GM21367 (cell line): ENCODE measurements at regions not wholly inside any gene's neighbourhood (a gene's known extent, or its start where the extent isn't known, plus 50 kb on each side); places are given as distances from the start of the nearest gene placed in this dataset.

Source experiments
- ATAC-seq: cut with Tn5 transposase; IDR thresholded peaks from one replicate; pipeline ENCODE4 v1.9.1; 2021; ENCODE audit not compliant: unreplicated experiment

- no peak for ATAC-seq
These were observed 267.3 kb downstream of the MAP2K4 start for GRCh38 chr17:12287953-12288352.

- no peak for ATAC-seq
These were observed 269.5 kb downstream of the MAP2K4 start for GRCh38 chr17:12290207-12290606.

- no peak for ATAC-seq
These were observed 275.5 kb downstream of the MAP2K4 start for GRCh38 chr17:12296209-12296625.

- ATAC-seq = no peak
These were observed 280.9 kb downstream of the MAP2K4 start for GRCh38 chr17:12301551-12301950.

GRCh38 chr17:12302711-12303110, 282.0 kb downstream of the MAP2K4 start:
- ATAC-seq = no peak

GRCh38 chr17:12310811-12311210, 290.1 kb downstream of the MAP2K4 start:
- no peak for ATAC-seq

GRCh38 chr17:12312692-12313091, 292.0 kb downstream of the MAP2K4 start:
- ATAC-seq = no peak

- ATAC-seq = no peak
These were observed 293.1 kb downstream of the MAP2K4 start for GRCh38 chr17:12313786-12314185.

GRCh38 chr17:12316021-12316420, 295.3 kb downstream of the MAP2K4 start:
- no peak for ATAC-seq

- ATAC-seq = no peak
These were observed 298.0 kb downstream of the MAP2K4 start for GRCh38 chr17:12318571-12319266.

- no peak for ATAC-seq
These were observed 299.6 kb downstream of the MAP2K4 start for GRCh38 chr17:12320286-12320685.

GRCh38 chr17:12328204-12328603, 307.5 kb downstream of the MAP2K4 start:
- ATAC-seq = no peak

- no peak for ATAC-seq
These were observed 309.8 kb downstream of the MAP2K4 start for GRCh38 chr17:12330456-12330855.

- no peak for ATAC-seq
These were observed 320.7 kb downstream of the MAP2K4 start for GRCh38 chr17:12341328-12341727.

- no peak for ATAC-seq
These were observed 321.5 kb downstream of the MAP2K4 start for GRCh38 chr17:12342161-12342560.

- no peak for ATAC-seq
These were observed 322.1 kb downstream of the MAP2K4 start for GRCh38 chr17:12342609-12343435.

- no peak for ATAC-seq
These were observed 317.2 kb upstream of the MYOCD start for GRCh38 chr17:12348476-12348875.

GRCh38 chr17:12349297-12349696, 316.4 kb upstream of the MYOCD start:
- ATAC-seq = no peak

GRCh38 chr17:12352127-12352526, 313.6 kb upstream of the MYOCD start:
- no peak for ATAC-seq

- ATAC-seq = no peak
These were observed 308.1 kb upstream of the MYOCD start for GRCh38 chr17:12357600-12357999.

GRCh38 chr17:12358477-12358876, 307.2 kb upstream of the MYOCD start:
- ATAC-seq = no peak

GRCh38 chr17:12362853-12363455, 302.7 kb upstream of the MYOCD start:
- ATAC-seq = no peak
